ENCODE measurements at regions not wholly inside any gene's neighbourhood (a gene's known extent, or its start where the extent isn't known, plus 50 kb on each side); places are given as distances from the start of the nearest gene placed in this dataset.
"Not testable (repeated sequence)": the region's sequence is repeated elsewhere in the genome, so short reads cannot be mapped to it uniquely, and the experiment has no call there.

DNA sequence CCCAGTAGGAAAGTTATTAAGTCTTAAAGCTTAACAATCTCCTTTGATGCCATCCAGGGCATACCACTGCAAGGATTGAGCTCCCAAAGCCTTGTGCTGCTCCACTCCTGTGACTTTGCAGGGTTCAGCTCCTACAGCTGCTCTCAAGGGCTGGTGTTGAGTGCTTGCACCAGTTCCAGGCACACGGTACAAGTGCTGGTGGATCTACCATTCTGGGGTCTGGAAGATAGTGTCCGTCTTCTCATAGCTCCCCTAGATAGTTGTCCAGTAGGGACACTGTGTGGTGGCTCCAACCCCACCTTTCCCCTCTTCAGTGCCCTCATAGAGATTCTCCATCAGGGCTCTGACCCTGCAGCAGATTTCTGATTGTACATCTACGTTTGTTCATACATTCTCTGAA lies 617.8 kb upstream of the TPTE start:
- not testable (repeated sequence) for H3K4me1 ChIP-seq (ENCODE audit: control insufficient read depth in 2 of 2, insufficient read depth in 2 of 2, low read length in 2 of 2); H3K36me3 ChIP-seq (ENCODE audit: control insufficient read depth in 2 of 2, insufficient read depth in 2 of 2, low read length in 2 of 2); H3K9me3 ChIP-seq (ENCODE audit: control insufficient read depth in 2 of 2, low read length in 2 of 2); H3K9ac ChIP-seq (ENCODE audit: low read depth in 1 of 2, low read length in 2 of 2); H3K4me3 ChIP-seq (ENCODE audit: low read length in 2 of 2); H3K27me3 ChIP-seq (ENCODE audit: control insufficient read depth in 2 of 2, insufficient read depth in 2 of 2, low read length in 2 of 2); H3K27ac ChIP-seq (ENCODE audit: low read depth in 2 of 2, low read length in 2 of 2)

GRCh38 chr21:9914135-9914534 lies 607.2 kb upstream of the TPTE start:
- not testable (repeated sequence) for H3K27me3 ChIP-seq (ENCODE audit: control insufficient read depth in 2 of 2, insufficient read depth in 2 of 2, low read length in 2 of 2); H3K4me3 ChIP-seq (ENCODE audit: low read length in 2 of 2); H3K4me1 ChIP-seq (ENCODE audit: control insufficient read depth in 2 of 2, insufficient read depth in 2 of 2, low read length in 2 of 2); H3K9me3 ChIP-seq (ENCODE audit: control insufficient read depth in 2 of 2, low read length in 2 of 2); H3K9ac ChIP-seq (ENCODE audit: low read depth in 1 of 2, low read length in 2 of 2); H3K36me3 ChIP-seq (ENCODE audit: control insufficient read depth in 2 of 2, insufficient read depth in 2 of 2, low read length in 2 of 2); H3K27ac ChIP-seq (ENCODE audit: low read depth in 2 of 2, low read length in 2 of 2)

DNA sequence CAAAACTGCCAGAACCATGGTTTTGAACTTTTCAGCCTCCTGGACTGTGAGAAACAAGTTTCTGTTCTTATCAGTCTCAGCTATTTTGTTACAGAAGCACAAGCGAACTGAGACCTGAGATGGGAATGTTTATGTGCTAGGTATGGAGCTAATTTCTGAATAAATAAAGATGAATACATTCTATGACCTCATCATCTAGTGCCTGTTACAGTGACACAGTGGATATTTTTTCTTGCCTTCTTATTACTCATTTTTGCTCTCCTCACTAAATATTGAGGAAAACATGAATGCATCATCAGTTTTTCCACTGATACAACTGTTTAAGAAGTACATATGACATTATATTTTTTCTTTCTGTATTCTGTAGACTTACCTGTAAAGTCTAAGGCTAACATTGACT lies 601.9 kb upstream of the TPTE start:
- not testable (repeated sequence) for H3K36me3 ChIP-seq (ENCODE audit: control insufficient read depth in 2 of 2, insufficient read depth in 2 of 2, low read length in 2 of 2); H3K27me3 ChIP-seq (ENCODE audit: control insufficient read depth in 2 of 2, insufficient read depth in 2 of 2, low read length in 2 of 2); H3K4me1 ChIP-seq (ENCODE audit: control insufficient read depth in 2 of 2, insufficient read depth in 2 of 2, low read length in 2 of 2); H3K9me3 ChIP-seq (ENCODE audit: control insufficient read depth in 2 of 2, low read length in 2 of 2); H3K27ac ChIP-seq (ENCODE audit: low read depth in 2 of 2, low read length in 2 of 2); H3K9ac ChIP-seq (ENCODE audit: low read depth in 1 of 2, low read length in 2 of 2); H3K4me3 ChIP-seq (ENCODE audit: low read length in 2 of 2)

DNA sequence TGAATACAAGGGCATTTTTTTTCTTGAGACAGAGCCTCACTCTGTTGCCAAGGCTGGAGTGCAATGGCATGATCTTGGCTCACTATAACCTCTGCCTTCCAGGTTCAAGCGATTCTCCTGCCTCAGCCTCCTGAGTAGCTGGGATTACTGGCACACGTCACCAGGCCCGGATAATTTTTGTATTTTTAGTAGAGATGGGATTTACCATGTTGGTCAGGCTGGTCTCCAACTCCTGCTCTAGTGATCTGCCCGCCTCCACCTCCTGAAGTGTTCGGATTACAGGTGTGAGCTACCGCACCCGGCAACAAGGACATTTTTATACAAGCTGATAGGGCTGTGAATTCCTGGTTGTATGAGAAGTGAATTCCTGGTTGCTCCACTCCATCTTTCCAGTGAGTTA lies 577.7 kb upstream of the TPTE start:
- H3K9ac ChIP-seq (ENCODE audit: low read depth in 1 of 2, low read length in 2 of 2); H3K4me1 ChIP-seq (ENCODE audit: control insufficient read depth in 2 of 2, insufficient read depth in 2 of 2, low read length in 2 of 2); H3K27me3 ChIP-seq (ENCODE audit: control insufficient read depth in 2 of 2, insufficient read depth in 2 of 2, low read length in 2 of 2); H3K27ac ChIP-seq (ENCODE audit: low read depth in 2 of 2, low read length in 2 of 2); H3K9me3 ChIP-seq (ENCODE audit: control insufficient read depth in 2 of 2, low read length in 2 of 2); H3K36me3 ChIP-seq (ENCODE audit: control insufficient read depth in 2 of 2, insufficient read depth in 2 of 2, low read length in 2 of 2); H3K4me3 ChIP-seq (ENCODE audit: low read length in 2 of 2): not testable (repeated sequence)

GRCh38 chr21:9946057-9946456 lies 575.3 kb upstream of the TPTE start:
- H3K4me3 ChIP-seq (ENCODE audit: low read length in 2 of 2); H3K4me1 ChIP-seq (ENCODE audit: control insufficient read depth in 2 of 2, insufficient read depth in 2 of 2, low read length in 2 of 2): not testable (repeated sequence)

DNA sequence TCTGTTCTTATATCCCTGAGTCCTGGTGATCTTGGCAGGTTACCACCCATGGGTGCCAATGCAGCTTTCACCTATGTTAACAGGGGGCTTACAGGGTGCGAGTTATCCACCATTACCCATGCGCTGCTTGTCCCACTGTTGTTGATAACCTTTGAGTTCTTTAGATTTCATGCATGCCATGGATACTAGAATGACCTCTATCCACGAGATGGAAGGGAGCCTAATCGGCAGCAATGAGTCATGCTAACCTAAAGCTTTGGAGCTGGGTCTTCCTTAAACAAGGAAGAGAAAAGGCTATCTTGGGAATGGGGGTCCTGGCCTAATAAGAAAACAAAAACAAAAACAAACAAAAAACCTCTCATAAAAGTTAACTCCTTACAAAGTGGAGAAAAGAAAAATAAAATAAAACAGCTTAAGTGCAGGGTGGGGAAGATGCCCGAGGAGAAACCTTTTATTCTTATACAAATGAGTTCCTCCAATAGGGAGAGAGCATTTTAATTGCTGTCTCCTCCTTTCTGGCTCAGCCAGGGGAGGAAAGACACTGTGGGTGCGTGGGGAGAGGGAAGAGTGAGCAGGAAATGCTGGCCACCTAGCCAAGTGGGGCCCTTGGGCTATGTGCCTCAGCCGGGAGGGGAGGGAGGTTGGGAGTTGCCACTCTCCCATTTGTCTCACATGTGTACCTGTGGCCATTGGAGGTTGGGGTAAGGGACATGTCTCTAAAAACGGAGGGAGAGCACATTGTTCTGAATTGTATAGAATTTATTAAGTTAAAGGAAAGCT lies 571.7 kb upstream of the TPTE start:
- H3K36me3 ChIP-seq (ENCODE audit: control insufficient read depth in 2 of 2, insufficient read depth in 2 of 2, low read length in 2 of 2); H3K27ac ChIP-seq (ENCODE audit: low read depth in 2 of 2, low read length in 2 of 2); H3K9me3 ChIP-seq (ENCODE audit: control insufficient read depth in 2 of 2, low read length in 2 of 2); H3K4me3 ChIP-seq (ENCODE audit: low read length in 2 of 2); H3K9ac ChIP-seq (ENCODE audit: low read depth in 1 of 2, low read length in 2 of 2); H3K4me1 ChIP-seq (ENCODE audit: control insufficient read depth in 2 of 2, insufficient read depth in 2 of 2, low read length in 2 of 2); H3K27me3 ChIP-seq (ENCODE audit: control insufficient read depth in 2 of 2, insufficient read depth in 2 of 2, low read length in 2 of 2): not testable (repeated sequence)

More at GRCh38 chr21:9946057-9946456, 575.3 kb upstream of the TPTE start:
- H3K36me3 ChIP-seq (ENCODE audit: control insufficient read depth in 2 of 2, insufficient read depth in 2 of 2, low read length in 2 of 2); H3K27me3 ChIP-seq (ENCODE audit: control insufficient read depth in 2 of 2, insufficient read depth in 2 of 2, low read length in 2 of 2); H3K9me3 ChIP-seq (ENCODE audit: control insufficient read depth in 2 of 2, low read length in 2 of 2); H3K27ac ChIP-seq (ENCODE audit: low read depth in 2 of 2, low read length in 2 of 2); H3K9ac ChIP-seq (ENCODE audit: low read depth in 1 of 2, low read length in 2 of 2): not testable (repeated sequence)

DNA sequence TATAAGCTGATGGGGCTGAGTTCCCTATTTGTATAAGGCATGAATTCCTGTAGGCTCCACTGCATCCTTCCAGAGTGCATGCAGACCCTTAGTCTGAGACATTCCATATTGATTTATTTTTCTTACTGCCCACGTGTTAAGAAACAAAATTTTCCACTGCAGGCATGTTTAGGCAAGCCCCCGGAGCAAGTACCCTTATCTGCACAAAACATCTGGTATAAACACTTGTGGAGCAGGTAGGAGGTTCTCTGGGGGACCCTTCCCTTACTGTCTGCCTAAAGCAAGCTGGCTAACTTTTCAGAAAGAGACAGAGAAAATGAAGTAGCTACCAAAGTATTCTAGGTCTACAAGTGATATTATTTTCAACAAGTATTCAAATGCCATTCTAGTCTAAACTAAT lies 571.0 kb upstream of the TPTE start:
- H3K36me3 ChIP-seq (ENCODE audit: control insufficient read depth in 2 of 2, insufficient read depth in 2 of 2, low read length in 2 of 2); H3K4me3 ChIP-seq (ENCODE audit: low read length in 2 of 2); H3K9me3 ChIP-seq (ENCODE audit: control insufficient read depth in 2 of 2, low read length in 2 of 2); H3K27me3 ChIP-seq (ENCODE audit: control insufficient read depth in 2 of 2, insufficient read depth in 2 of 2, low read length in 2 of 2); H3K4me1 ChIP-seq (ENCODE audit: control insufficient read depth in 2 of 2, insufficient read depth in 2 of 2, low read length in 2 of 2); H3K9ac ChIP-seq (ENCODE audit: low read depth in 1 of 2, low read length in 2 of 2); H3K27ac ChIP-seq (ENCODE audit: low read depth in 2 of 2, low read length in 2 of 2): not testable (repeated sequence)

DNA sequence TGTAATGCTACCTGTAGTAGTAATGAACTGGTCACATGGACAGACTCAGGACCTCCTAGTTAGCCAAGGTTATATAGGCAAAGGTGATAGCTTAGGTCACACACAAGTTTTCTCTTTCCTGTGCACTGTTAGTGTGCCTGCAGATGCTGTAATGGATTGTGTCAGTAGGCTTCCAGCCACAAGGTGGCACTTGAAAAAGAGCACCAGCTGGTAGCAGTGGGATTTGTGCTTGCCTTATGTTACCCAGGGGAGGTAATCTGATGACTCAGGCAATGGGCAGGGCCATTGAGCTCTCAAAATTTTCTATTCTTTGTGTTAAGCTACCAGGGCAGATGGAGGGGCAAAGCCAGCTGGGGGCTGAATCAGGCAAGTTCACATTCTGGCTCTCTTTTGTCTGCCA lies 562.6 kb upstream of the TPTE start:
- H3K36me3 ChIP-seq (ENCODE audit: control insufficient read depth in 2 of 2, insufficient read depth in 2 of 2, low read length in 2 of 2); H3K9ac ChIP-seq (ENCODE audit: low read depth in 1 of 2, low read length in 2 of 2); H3K4me3 ChIP-seq (ENCODE audit: low read length in 2 of 2); H3K9me3 ChIP-seq (ENCODE audit: control insufficient read depth in 2 of 2, low read length in 2 of 2); H3K27me3 ChIP-seq (ENCODE audit: control insufficient read depth in 2 of 2, insufficient read depth in 2 of 2, low read length in 2 of 2); H3K27ac ChIP-seq (ENCODE audit: low read depth in 2 of 2, low read length in 2 of 2); H3K4me1 ChIP-seq (ENCODE audit: control insufficient read depth in 2 of 2, insufficient read depth in 2 of 2, low read length in 2 of 2): not testable (repeated sequence)

- H3K27me3 ChIP-seq (ENCODE audit: control insufficient read depth in 2 of 2, insufficient read depth in 2 of 2, low read length in 2 of 2); H3K9ac ChIP-seq (ENCODE audit: low read depth in 1 of 2, low read length in 2 of 2); H3K4me1 ChIP-seq (ENCODE audit: control insufficient read depth in 2 of 2, insufficient read depth in 2 of 2, low read length in 2 of 2); H3K27ac ChIP-seq (ENCODE audit: low read depth in 2 of 2, low read length in 2 of 2); H3K36me3 ChIP-seq (ENCODE audit: control insufficient read depth in 2 of 2, insufficient read depth in 2 of 2, low read length in 2 of 2); H3K9me3 ChIP-seq (ENCODE audit: control insufficient read depth in 2 of 2, low read length in 2 of 2); H3K4me3 ChIP-seq (ENCODE audit: low read length in 2 of 2): not testable (repeated sequence)
These were observed 562.0 kb upstream of the TPTE start for GRCh38 chr21:9959220-9959964.

- H3K9me3 ChIP-seq (ENCODE audit: control insufficient read depth in 2 of 2, low read length in 2 of 2); H3K4me3 ChIP-seq (ENCODE audit: low read length in 2 of 2); H3K27ac ChIP-seq (ENCODE audit: low read depth in 2 of 2, low read length in 2 of 2); H3K4me1 ChIP-seq (ENCODE audit: control insufficient read depth in 2 of 2, insufficient read depth in 2 of 2, low read length in 2 of 2); H3K9ac ChIP-seq (ENCODE audit: low read depth in 1 of 2, low read length in 2 of 2); H3K36me3 ChIP-seq (ENCODE audit: control insufficient read depth in 2 of 2, insufficient read depth in 2 of 2, low read length in 2 of 2); H3K27me3 ChIP-seq (ENCODE audit: control insufficient read depth in 2 of 2, insufficient read depth in 2 of 2, low read length in 2 of 2): not testable (repeated sequence)
These were observed 552.0 kb upstream of the TPTE start for GRCh38 chr21:9969399-9969798.

Measured in mucosa of rectum (tissue), 2 donors.